DOHH2 (cell line): ENCODE measurements at regions not wholly inside any gene's neighbourhood (a gene's known extent, or its start where the extent isn't known, plus 50 kb on each side); places are given as distances from the start of the nearest gene placed in this dataset.

Experiments used
- H3F3A ChIP-seq: fragments of 200-600 bp; sonication (generic), shearing (Covaris generic); 2 replicates; pipeline ENCODE4 v1.6.0; 2016; ENCODE audit warnings: antibody characterized with exemption, mild to moderate bottlenecking; ENCODE audit not compliant: control insufficient read depth, insufficient read depth
- H3K27ac ChIP-seq: fragments of 200-600 bp; sonication (generic); 2 replicates; pipeline ENCODE4 v1.5.1; 2014; ENCODE audit warnings: low read depth, mild to moderate bottlenecking, low read length, moderate library complexity
- H3K27me3 ChIP-seq: fragments of 200-600 bp; sonication (generic); 2 replicates; pipeline ENCODE4 v1.6.1; 2014; ENCODE audit warnings: mild to moderate bottlenecking, low read length, mixed read lengths; ENCODE audit not compliant: control insufficient read depth
- H3K36me3 ChIP-seq: fragments of 200-600 bp; sonication (generic); 2 replicates; pipeline ENCODE4 v1.6.1; 2014; ENCODE audit warnings: mild to moderate bottlenecking, low read length, moderate library complexity, mixed read lengths; ENCODE audit not compliant: control insufficient read depth
- H3K4me1 ChIP-seq: fragments of 200-600 bp; sonication (generic); 2 replicates; pipeline ENCODE4 v1.6.1; 2014; ENCODE audit warnings: mild to moderate bottlenecking, low read length, mixed read lengths; ENCODE audit not compliant: control insufficient read depth
- H3K4me2 ChIP-seq: fragments of 200-600 bp; sonication (generic); 2 replicates; pipeline ENCODE4 v1.6.0; 2014; ENCODE audit warnings: mild to moderate bottlenecking, low read length, moderate library complexity
- H3K4me3 ChIP-seq: fragments of 200-600 bp; sonication (generic); 2 replicates; pipeline ENCODE4 v1.5.1; 2014; ENCODE audit warnings: mild to moderate bottlenecking, low read length, mixed read lengths
- H3K79me2 ChIP-seq: fragments of 200-600 bp; sonication (generic); 2 replicates; pipeline ENCODE4 v1.6.1; 2014; ENCODE audit warnings: mild to moderate bottlenecking, low read length, mixed read lengths; ENCODE audit not compliant: control insufficient read depth
- H3K9me2 ChIP-seq: fragments of 200-600 bp; sonication (generic); replicated peaks from 2 replicates; pipeline ENCODE4 v1.6.1; 2014; ENCODE audit warnings: mild to moderate bottlenecking, low read length, mixed read lengths; ENCODE audit not compliant: control insufficient read depth
- H3K9me3 ChIP-seq: fragments of 200-600 bp; sonication (generic); 2 replicates; pipeline ENCODE4 v1.6.1; 2014; ENCODE audit warnings: antibody characterized with exemption, low read length, mixed read lengths; ENCODE audit not compliant: control insufficient read depth, insufficient read depth
- H4K20me1 ChIP-seq: fragments of 200-600 bp; sonication (generic); 2 replicates; pipeline ENCODE4 v1.6.0; 2014; ENCODE audit warnings: low read depth, mild to moderate bottlenecking, antibody characterized with exemption, low read length, moderate library complexity; ENCODE audit not compliant: control insufficient read depth, insufficient read depth
- CTCF ChIP-seq: fragments of 200-600 bp; sonication (generic); IDR thresholded peaks from one replicate; pipeline ENCODE4 v1.5.1; 2014; ENCODE audit warnings: antibody characterized with exemption, mild to moderate bottlenecking, low read depth, low read length; ENCODE audit not compliant: poor library complexity, severe bottlenecking
- EZH2phosphoT487 ChIP-seq: fragments of 200-600 bp; sonication (generic); IDR thresholded peaks from 2 replicates; pipeline ENCODE4 v1.6.1; 2017; ENCODE audit warnings: borderline replicate concordance, mild to moderate bottlenecking, antibody characterized with exemption, low read length, moderate library complexity, mixed read lengths

- Histone ChIP-seq H3K27me3 (peaks cover 3% of the 10 kb centered on the region; the same call in 1 of the 2 replicates), H3K9me3 (no peaks in the 10 kb centered on the region), H3K4me3 (no peak overlapping the region), H3K79me2 (no peaks in the 10 kb centered on the region), H3K9me2 (no peaks in the 10 kb centered on the region), H3F3A (no peaks in the 10 kb centered on the region), H3K27ac (no peak overlapping the region), H3K4me2 (no peak overlapping the region), H3K4me1 (no peaks in the 10 kb centered on the region), H4K20me1 (no peaks in the 10 kb centered on the region), H3K36me3 (no peaks in the 10 kb centered on the region)
- TF ChIP-seq CTCF (no peak), EZH2phosphoT487 (no peak)
These were observed 216.1 kb upstream of the RPL38 start for GRCh38 chr17:73987395-73987794.

- no peaks in the 10 kb centered on the region for H3K79me2 ChIP-seq
- no peak overlapping the region for H3K4me3 ChIP-seq
- TF ChIP-seq CTCF = no peak
- TF ChIP-seq EZH2phosphoT487 = no peak
These were observed 215.5 kb upstream of the RPL38 start for GRCh38 chr17:73987845-73988509.

GRCh38 chr17:73989671-73990070 is 213.8 kb upstream of the RPL38 start:
- Histone ChIP-seq H3K27me3 (no peaks in the 10 kb centered on the region), H3K27ac (no peak overlapping the region), H3K9me3 (no peaks in the 10 kb centered on the region), H3K4me1 (no peaks in the 10 kb centered on the region), H4K20me1 (no peaks in the 10 kb centered on the region), H3K9me2 (no peaks in the 10 kb centered on the region), H3K79me2 (no peaks in the 10 kb centered on the region), H3K4me3 (no peak overlapping the region), H3K36me3 (no peaks in the 10 kb centered on the region), H3K4me2 (no peak overlapping the region), H3F3A (no peaks in the 10 kb centered on the region)
- TF ChIP-seq EZH2phosphoT487 = no peak
- TF ChIP-seq CTCF = no peak

More at GRCh38 chr17:73987845-73988509, 215.5 kb upstream of the RPL38 start:
- Histone ChIP-seq H3F3A (no peaks in the 10 kb centered on the region), H3K4me2 (no peak overlapping the region), H4K20me1 (no peaks in the 10 kb centered on the region), H3K9me2 (no peaks in the 10 kb centered on the region), H3K27me3 (no peaks in the 10 kb centered on the region), H3K27ac (no peak overlapping the region), H3K4me1 (no peaks in the 10 kb centered on the region), H3K9me3 (no peaks in the 10 kb centered on the region), H3K36me3 (no peaks in the 10 kb centered on the region)
